Stimulated activated CD4-positive, alpha-beta T cell treated with anti-CD3 and anti-CD28 coated beads, Interleukin-15, amount 100 ng/mL, for 24 hours (primary cell): ENCODE measurements at regions not wholly inside any gene's neighbourhood (a gene's known extent, or its start where the extent isn't known, plus 50 kb on each side); places are given as distances from the start of the nearest gene placed in this dataset.

ENCODE experiments used
- DNase-seq: peaks from one replicate; pipeline ENCODE4 v3.0.0-alpha.2; 2020

GRCh38 chr12:62075870-62076269, 184.3 kb upstream of the USP15 start:
- DNase-seq = no peak

- no peak for DNase-seq
Observed at GRCh38 chr12:62078020-62078419, 182.2 kb upstream of the USP15 start.

- DNase-seq = no peak
Observed at GRCh38 chr12:62082448-62082847, 177.8 kb upstream of the USP15 start.

- no peak for DNase-seq
Observed at GRCh38 chr12:62098132-62098531, 162.1 kb upstream of the USP15 start.

GRCh38 chr12:62103748-62104147, 156.5 kb upstream of the USP15 start:
- no peak for DNase-seq

- DNase-seq = no peak
Observed at GRCh38 chr12:62106547-62107185, 153.5 kb upstream of the USP15 start.

- DNase-seq = no peak
Observed at GRCh38 chr12:62113366-62114011, 146.7 kb upstream of the USP15 start.

GRCh38 chr12:62116986-62117385, 143.2 kb upstream of the USP15 start:
- DNase-seq = no peak

- peak; percentile 51 for DNase-seq
Observed at GRCh38 chr12:62123721-62124203, 136.4 kb upstream of the USP15 start.

GRCh38 chr12:62127516-62127915, 132.7 kb upstream of the USP15 start:
- DNase-seq = no peak

GRCh38 chr12:62128175-62128975, 131.8 kb upstream of the USP15 start:
- no peak for DNase-seq

- DNase-seq = no peak
Observed at GRCh38 chr12:62129291-62129690, 130.9 kb upstream of the USP15 start.

- no peak for DNase-seq
Observed at GRCh38 chr12:62130402-62130801, 129.8 kb upstream of the USP15 start.

- DNase-seq = no peak
Observed at GRCh38 chr12:62130834-62131552, 129.2 kb upstream of the USP15 start.

GRCh38 chr12:62133440-62133839, 126.8 kb upstream of the USP15 start:
- DNase-seq = no peak

GRCh38 chr12:62135553-62136200, 124.5 kb upstream of the USP15 start:
- DNase-seq = no peak

- DNase-seq = no peak
Observed at GRCh38 chr12:62136496-62136895, 123.7 kb upstream of the USP15 start.

GRCh38 chr12:62138527-62138926, 121.7 kb upstream of the USP15 start:
- no peak for DNase-seq

- no peak for DNase-seq
Observed at GRCh38 chr12:62146318-62146717, 113.9 kb upstream of the USP15 start.

- DNase-seq = no peak
Observed at GRCh38 chr12:62158013-62158412, 102.2 kb upstream of the USP15 start.

- DNase-seq = no peak
Observed at GRCh38 chr12:62158461-62159360, 101.5 kb upstream of the USP15 start.

GRCh38 chr12:62162214-62162613, 98.0 kb upstream of the USP15 start:
- DNase-seq = no peak
